ENCODE measurements at regions not wholly inside any gene's neighbourhood (a gene's known extent, or its start where the extent isn't known, plus 50 kb on each side); places are given as distances from the start of the nearest gene placed in this dataset.

DNA sequence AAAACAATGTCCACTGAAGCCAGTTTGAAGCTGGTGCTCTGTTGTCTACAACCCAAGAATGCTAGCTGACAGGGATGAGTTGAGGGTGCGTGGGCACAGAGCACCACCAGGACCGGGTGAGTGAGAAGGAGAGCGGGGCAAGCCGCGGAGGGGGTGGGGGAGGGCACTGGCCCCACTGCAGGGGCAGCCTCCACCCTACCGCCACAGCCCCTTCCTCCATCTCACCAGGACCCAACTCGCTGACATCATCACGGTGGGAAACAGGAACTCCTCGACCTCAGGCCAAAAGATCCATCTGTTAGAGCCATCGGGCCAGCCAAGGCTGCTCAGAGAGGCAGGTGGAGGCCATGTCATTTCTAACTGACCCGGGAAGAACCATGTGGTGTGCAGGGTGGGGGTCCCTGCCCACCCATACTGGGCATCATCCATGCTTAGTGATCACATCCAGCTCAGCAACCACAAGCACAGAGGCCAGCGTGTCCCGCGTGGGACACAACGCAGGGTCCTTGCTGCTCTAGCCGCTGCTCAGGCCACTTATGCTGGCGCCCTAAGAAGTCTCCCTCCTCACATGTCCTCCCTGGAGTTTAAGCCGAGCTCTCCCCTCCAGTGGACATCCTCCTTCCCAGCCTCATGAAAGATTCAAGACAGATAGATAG is 57.6 kb upstream of the GATA2 start:
- no peaks in the 10 kb centered on the region for H4K20me1 ChIP-seq (ENCODE audit: insufficient read depth, low read length)
- Mint-ChIP-seq H3K4me3 (no peak overlapping the region), H3K27ac (no peak overlapping the region), H3K9me3 (peaks cover 0 to 3% (median 0%) of the 10 kb centered on the region in 7 donors), H3K27me3 (ENCODE audit: low read depth in 3 of 3) (peaks cover 15 to 36% (median 19%) of the 10 kb centered on the region in 3 donors), H3K36me3 (no peaks in the 10 kb centered on the region), H3K4me1 (peaks cover 26% of the 10 kb centered on the region)
- H3K4me1 ChIP-seq (ENCODE audit: control insufficient read depth in 1 of 2, insufficient read depth in 2 of 2, low read length in 2 of 2) = peaks cover 4 to 10% of the 10 kb centered on the region in 2 donors
- H3K79me2 ChIP-seq (ENCODE audit: insufficient read depth, low read length) = no peaks in the 10 kb centered on the region
- no peak overlapping the region for H2AFZ ChIP-seq (ENCODE audit: insufficient read depth, low read depth, low read length, poor library complexity, severe bottlenecking)
- no peak overlapping the region for H3K9ac ChIP-seq (ENCODE audit: insufficient read depth, low read length, poor library complexity, severe bottlenecking)
- no peaks in the 10 kb centered on the region for H3K9me3 ChIP-seq (replicated peaks in 1 of 2; ENCODE audit: control insufficient read depth in 1 of 2, insufficient read depth in 1 of 2, low read length in 2 of 2)
- H3K4me2 ChIP-seq (replicated peaks; ENCODE audit: extremely low read depth, low read length, poor library complexity, severe bottlenecking) = no peak overlapping the region
- WGBS (ENCODE audit: insufficient coverage) = 52% methylated on average over 9 of the region's 18 CpGs
- peaks cover 0 to 15% of the 10 kb centered on the region in 2 donors for H3K27me3 ChIP-seq (ENCODE audit: control insufficient read depth in 2 of 2, insufficient read depth in 2 of 2, low read length in 2 of 2)
- DNase-seq = no peak
- intact Hi-C loops (cut with micrococcal nuclease) = no loop called here
- H3K4me3 ChIP-seq (replicated peaks in 1 of 3; ENCODE audit: low read depth in 2 of 3, low read length in 3 of 3) = no peak overlapping the region
- TF ChIP-seq, protein P1, sequence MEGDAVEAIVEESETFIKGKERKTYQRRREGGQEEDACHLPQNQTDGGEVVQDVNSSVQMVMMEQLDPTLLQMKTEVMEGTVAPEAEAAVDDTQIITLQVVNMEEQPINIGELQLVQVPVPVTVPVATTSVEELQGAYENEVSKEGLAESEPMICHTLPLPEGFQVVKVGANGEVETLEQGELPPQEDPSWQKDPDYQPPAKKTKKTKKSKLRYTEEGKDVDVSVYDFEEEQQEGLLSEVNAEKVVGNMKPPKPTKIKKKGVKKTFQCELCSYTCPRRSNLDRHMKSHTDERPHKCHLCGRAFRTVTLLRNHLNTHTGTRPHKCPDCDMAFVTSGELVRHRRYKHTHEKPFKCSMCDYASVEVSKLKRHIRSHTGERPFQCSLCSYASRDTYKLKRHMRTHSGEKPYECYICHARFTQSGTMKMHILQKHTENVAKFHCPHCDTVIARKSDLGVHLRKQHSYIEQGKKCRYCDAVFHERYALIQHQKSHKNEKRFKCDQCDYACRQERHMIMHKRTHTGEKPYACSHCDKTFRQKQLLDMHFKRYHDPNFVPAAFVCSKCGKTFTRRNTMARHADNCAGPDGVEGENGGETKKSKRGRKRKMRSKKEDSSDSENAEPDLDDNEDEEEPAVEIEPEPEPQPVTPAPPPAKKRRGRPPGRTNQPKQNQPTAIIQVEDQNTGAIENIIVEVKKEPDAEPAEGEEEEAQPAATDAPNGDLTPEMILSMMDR (IDR thresholded peaks at IDR 0.05) = no peak
- no peaks in the 10 kb centered on the region for H3K36me3 ChIP-seq (replicated peaks in 1 of 2; ENCODE audit: control insufficient read depth in 1 of 2, insufficient read depth in 2 of 2, low read length in 2 of 2)
- no peak overlapping the region for H3K27ac ChIP-seq (ENCODE audit: low read depth in 1 of 2, low read length in 2 of 2)

DNA sequence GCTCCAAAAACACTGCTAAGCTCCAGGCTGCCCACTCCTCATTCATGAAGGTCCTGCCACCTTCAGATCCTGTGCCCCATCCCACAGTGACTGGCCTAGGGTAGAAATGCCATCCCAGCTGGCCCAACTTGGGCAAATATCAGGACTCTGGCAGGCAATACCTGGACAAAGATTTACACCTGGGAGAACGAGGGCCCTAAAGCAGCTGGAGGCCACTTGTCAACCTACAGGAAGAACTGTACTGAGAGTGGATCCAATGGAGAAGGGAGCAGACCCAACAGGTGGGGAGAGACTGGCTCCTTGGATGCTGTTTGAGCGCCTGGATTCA is 57.1 kb upstream of the GATA2 start:
- Histone ChIP-seq H3K36me3 (replicated peaks in 1 of 2; ENCODE audit: control insufficient read depth in 1 of 2, insufficient read depth in 2 of 2, low read length in 2 of 2) (no peaks in the 10 kb centered on the region), H3K79me2 (ENCODE audit: insufficient read depth, low read length) (no peaks in the 10 kb centered on the region), H3K27me3 (ENCODE audit: control insufficient read depth in 2 of 2, insufficient read depth in 2 of 2, low read length in 2 of 2) (peaks cover 0 to 13% of the 10 kb centered on the region in 2 donors), H2AFZ (ENCODE audit: insufficient read depth, low read depth, low read length, poor library complexity, severe bottlenecking) (no peak overlapping the region), H3K4me2 (replicated peaks; ENCODE audit: extremely low read depth, low read length, poor library complexity, severe bottlenecking) (no peak overlapping the region), H3K9me3 (replicated peaks in 1 of 2; ENCODE audit: control insufficient read depth in 1 of 2, insufficient read depth in 1 of 2, low read length in 2 of 2) (no peaks in the 10 kb centered on the region), H3K27ac (ENCODE audit: low read depth in 1 of 2, low read length in 2 of 2) (no peak overlapping the region), H3K9ac (ENCODE audit: insufficient read depth, low read length, poor library complexity, severe bottlenecking) (no peak overlapping the region), H4K20me1 (ENCODE audit: insufficient read depth, low read length) (no peaks in the 10 kb centered on the region), H3K4me3 (replicated peaks in 1 of 3; ENCODE audit: low read depth in 2 of 3, low read length in 3 of 3) (no peak overlapping the region), H3K4me1 (ENCODE audit: control insufficient read depth in 1 of 2, insufficient read depth in 2 of 2, low read length in 2 of 2) (peaks cover 4% of the 10 kb centered on the region in 2 donors)
- intact Hi-C loops (cut with micrococcal nuclease) = no loop called here
- Mint-ChIP-seq H3K36me3 (no peaks in the 10 kb centered on the region), H3K27me3 (ENCODE audit: low read depth in 3 of 3) (peaks cover 15 to 32% (median 19%) of the 10 kb centered on the region in 3 donors), H3K9me3 (peaks cover 0 to 3% (median 0%) of the 10 kb centered on the region in 7 donors), H3K27ac (no peak overlapping the region), H3K4me1 (peaks cover 26% of the 10 kb centered on the region), H3K4me3 (no peak overlapping the region)
- WGBS (ENCODE audit: insufficient coverage) = 85% methylated on average over 1 of the region's 2 CpGs
- TF ChIP-seq, protein P1 (IDR thresholded peaks at IDR 0.05) = no peak
- no peak for DNase-seq

Measured in CD14-positive monocyte (primary cell).